Keratinocyte (primary cell): ENCODE measurements at regions not wholly inside any gene's neighbourhood (a gene's known extent, or its start where the extent isn't known, plus 50 kb on each side); places are given as distances from the start of the nearest gene placed in this dataset.

Experiments used
- EZH2 ChIP-seq: IDR thresholded peaks from one replicate; pipeline ENCODE4 v1.6.1; 2012; ENCODE audit warnings: inconsistent platforms, mild to moderate bottlenecking, low read length, moderate library complexity
- TF ChIP-seq, protein P1 (sequence below), 3 experiments: IDR thresholded peaks in 1 of 3; conservative IDR thresholded peaks in 1 of 3; optimal IDR thresholded peaks in 1 of 3; 2 replicates in 2 of 3; 3 replicates in 1 of 3; pipeline versions ENCODE3 to v1.5.1; 2011; ENCODE audit warnings: low read length in 3 of 3, mild to moderate bottlenecking in 3 of 3, moderate library complexity in 2 of 3, control low read depth in 1 of 3, inconsistent platforms in 1 of 3; ENCODE audit not compliant: insufficient read depth in 2 of 3; ENCODE audit errors: extremely low read depth in 1 of 3

DNA sequence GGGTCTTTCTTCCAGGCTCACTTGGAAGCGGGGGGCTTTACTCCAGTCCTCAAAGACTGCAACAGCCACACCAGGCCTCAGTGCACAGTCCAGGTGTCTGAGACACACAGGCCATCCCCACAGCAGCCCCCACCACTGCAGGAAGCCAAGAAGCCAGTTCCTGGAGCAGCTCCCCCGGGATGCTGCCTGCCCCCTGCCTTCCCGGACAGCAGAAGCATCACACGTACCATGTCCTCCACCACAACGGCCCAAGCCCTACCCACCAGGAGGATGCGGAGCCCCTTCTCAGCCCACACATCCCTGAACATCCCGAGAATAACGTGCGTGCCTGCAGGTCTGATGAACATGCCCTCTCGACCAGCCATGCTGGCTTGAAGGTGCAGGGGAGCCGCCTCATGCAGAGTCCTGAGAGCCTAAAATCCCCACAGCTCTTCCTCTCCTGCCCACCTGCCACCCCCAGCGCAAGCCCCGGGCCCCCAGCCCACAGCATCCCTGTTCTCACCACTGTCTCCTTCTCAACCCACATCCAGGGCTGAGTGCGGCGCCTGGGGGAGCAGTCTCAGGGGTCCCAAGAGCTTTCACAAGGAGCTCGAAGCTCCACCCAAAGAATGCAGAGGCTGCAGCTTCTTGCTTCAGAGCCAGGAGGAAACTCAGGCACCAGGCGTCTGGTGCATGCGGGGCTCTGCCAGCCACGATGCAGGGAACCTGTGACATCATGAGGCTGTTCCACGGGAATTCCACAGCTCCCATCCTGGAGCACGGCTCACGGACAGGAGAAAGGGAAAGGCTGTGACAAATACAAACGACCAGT lies 209.6 kb downstream of the BRD1 start:
- TF ChIP-seq, protein P1, sequence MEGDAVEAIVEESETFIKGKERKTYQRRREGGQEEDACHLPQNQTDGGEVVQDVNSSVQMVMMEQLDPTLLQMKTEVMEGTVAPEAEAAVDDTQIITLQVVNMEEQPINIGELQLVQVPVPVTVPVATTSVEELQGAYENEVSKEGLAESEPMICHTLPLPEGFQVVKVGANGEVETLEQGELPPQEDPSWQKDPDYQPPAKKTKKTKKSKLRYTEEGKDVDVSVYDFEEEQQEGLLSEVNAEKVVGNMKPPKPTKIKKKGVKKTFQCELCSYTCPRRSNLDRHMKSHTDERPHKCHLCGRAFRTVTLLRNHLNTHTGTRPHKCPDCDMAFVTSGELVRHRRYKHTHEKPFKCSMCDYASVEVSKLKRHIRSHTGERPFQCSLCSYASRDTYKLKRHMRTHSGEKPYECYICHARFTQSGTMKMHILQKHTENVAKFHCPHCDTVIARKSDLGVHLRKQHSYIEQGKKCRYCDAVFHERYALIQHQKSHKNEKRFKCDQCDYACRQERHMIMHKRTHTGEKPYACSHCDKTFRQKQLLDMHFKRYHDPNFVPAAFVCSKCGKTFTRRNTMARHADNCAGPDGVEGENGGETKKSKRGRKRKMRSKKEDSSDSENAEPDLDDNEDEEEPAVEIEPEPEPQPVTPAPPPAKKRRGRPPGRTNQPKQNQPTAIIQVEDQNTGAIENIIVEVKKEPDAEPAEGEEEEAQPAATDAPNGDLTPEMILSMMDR (optimal IDR thresholded peaks at IDR 0.05 in 1 of 3, IDR thresholded peaks at IDR 0.05 in 1 of 3, conservative IDR thresholded peaks at IDR 0.05 in 1 of 3; ENCODE audit: extremely low read depth in 1 of 3, insufficient read depth in 2 of 3, low read length in 3 of 3) = no peak
- no peak for TF ChIP-seq EZH2
